ENCODE measurements at regions not wholly inside any gene's neighbourhood (a gene's known extent, or its start where the extent isn't known, plus 50 kb on each side); places are given as distances from the start of the nearest gene placed in this dataset.

GRCh38 chr1:106344494-106344893, 712.0 kb upstream of the PRMT6 start:
- no peak overlapping the region for H3K4me3 ChIP-seq (ENCODE audit: low read depth in 1 of 3, low read length in 3 of 3)
- no peaks in the 10 kb centered on the region for H3K27me3 ChIP-seq (ENCODE audit: control insufficient read depth in 4 of 4, insufficient read depth in 4 of 4, low read length in 3 of 4)
- no peaks in the 10 kb centered on the region for H3K36me3 ChIP-seq (ENCODE audit: control insufficient read depth in 4 of 4, insufficient read depth in 3 of 4, low read depth in 1 of 4, low read length in 3 of 4)
- H3K9me3 ChIP-seq (ENCODE audit: control insufficient read depth in 4 of 4, low read length in 3 of 4) = peaks cover 0 to 2% (median under 1%) of the 10 kb centered on the region in 4 donors
- H3K27ac ChIP-seq (ENCODE audit: low read depth in 1 of 2, low read length in 2 of 2) = no peak overlapping the region
- no peak overlapping the region for H3K9ac ChIP-seq (ENCODE audit: low read depth in 1 of 2, low read length in 2 of 2)
- no peak for DNase-seq (ENCODE audit: low spot score)
- TF ChIP-seq GABPA (IDR thresholded peaks at IDR 0.05 in 1 of 2, conservative IDR thresholded peaks at IDR 0.05 in 1 of 2) (no peak), SP1 (IDR thresholded peaks at IDR 0.05) (no peak), FOXA2 (IDR thresholded peaks at IDR 0.05) (no peak), REST (IDR thresholded peaks at IDR 0.05) (no peak), MAX (IDR thresholded peaks at IDR 0.05) (no peak), JUND (IDR thresholded peaks at IDR 0.05) (no peak), EGR1 (IDR thresholded peaks at IDR 0.05; ENCODE audit: low read depth in 2 of 2) (no peak), FOXA1 (IDR thresholded peaks at IDR 0.05) (no peak), HNF4A (conservative IDR thresholded peaks at IDR 0.05) (no peak), YY1 (IDR thresholded peaks at IDR 0.05) (no peak), RAD21 (IDR thresholded peaks at IDR 0.05) (no peak), TAF1 (conservative IDR thresholded peaks at IDR 0.05) (no peak), NR2F2 (IDR thresholded peaks at IDR 0.05) (no peak), ZBTB33 (IDR thresholded peaks at IDR 0.05) (no peak), HNF4G (IDR thresholded peaks at IDR 0.05) (no peak), CTCF (IDR thresholded peaks at IDR 0.05; ENCODE audit: low read depth, low read length, missing input control) (no peak)
- 36% methylated on average over 4 of the region's 4 CpGs for WGBS
- no peaks in the 10 kb centered on the region for H3K4me1 ChIP-seq (ENCODE audit: control insufficient read depth in 4 of 4, insufficient read depth in 4 of 4, low read length in 3 of 4)

- peaks cover 0 to 4% (median 0%) of the 10 kb centered on the region in 4 donors for H3K9me3 ChIP-seq (ENCODE audit: control insufficient read depth in 4 of 4, low read length in 3 of 4)
- H3K9ac ChIP-seq (ENCODE audit: low read depth in 1 of 2, low read length in 2 of 2) = no peak overlapping the region
- TF ChIP-seq FOXA2 (IDR thresholded peaks at IDR 0.05) (no peak), HNF4G (IDR thresholded peaks at IDR 0.05) (no peak), SP1 (IDR thresholded peaks at IDR 0.05) (no peak), MAX (IDR thresholded peaks at IDR 0.05) (no peak), ATF3 (IDR thresholded peaks at IDR 0.05) (no peak), TAF1 (conservative IDR thresholded peaks at IDR 0.05) (no peak), REST (IDR thresholded peaks at IDR 0.05) (no peak), HNF4A (conservative IDR thresholded peaks at IDR 0.05) (no peak), RAD21 (IDR thresholded peaks at IDR 0.05) (no peak)
- no peaks in the 10 kb centered on the region for H3K4me1 ChIP-seq (ENCODE audit: control insufficient read depth in 4 of 4, insufficient read depth in 4 of 4, low read length in 3 of 4)
- no peak overlapping the region for H3K27ac ChIP-seq (ENCODE audit: low read depth in 1 of 2, low read length in 2 of 2)
- H3K36me3 ChIP-seq (ENCODE audit: control insufficient read depth in 4 of 4, insufficient read depth in 3 of 4, low read depth in 1 of 4, low read length in 3 of 4) = no peaks in the 10 kb centered on the region
- DNase-seq (ENCODE audit: low spot score) = no peak
- 70% methylated on average over 2 of the region's 2 CpGs for WGBS
- H3K4me3 ChIP-seq (ENCODE audit: low read depth in 1 of 3, low read length in 3 of 3) = no peak overlapping the region
- H3K27me3 ChIP-seq (ENCODE audit: control insufficient read depth in 4 of 4, insufficient read depth in 4 of 4, low read length in 3 of 4) = no peaks in the 10 kb centered on the region
Measured at GRCh38 chr1:106360252-106360651, 696.2 kb upstream of the PRMT6 start.

All from liver (tissue), 8 donors.